RKO (cell line): ENCODE measurements at regions not wholly inside any gene's neighbourhood (a gene's known extent, or its start where the extent isn't known, plus 50 kb on each side); places are given as distances from the start of the nearest gene placed in this dataset.
"Not testable (repeated sequence)": the region's sequence is repeated elsewhere in the genome, so short reads cannot be mapped to it uniquely, and the experiment has no call there.

Source experiments
- DNase-seq: peaks from one replicate; pipeline ENCODE4 v3.0.0-alpha.2; 2016; ENCODE audit warnings: low spot score

- DNase-seq = no peak
Observed at GRCh38 chr1:103348136-103348535, 177.4 kb upstream of the RNPC3 start.

- no peak for DNase-seq
Observed at GRCh38 chr1:103344930-103345329, 180.6 kb upstream of the RNPC3 start.

GRCh38 chr1:103341377-103341880 is 184.1 kb upstream of the RNPC3 start:
- no peak for DNase-seq

GRCh38 chr1:103337779-103338178 is 187.7 kb upstream of the RNPC3 start:
- DNase-seq = no peak

- no peak for DNase-seq
Observed at GRCh38 chr1:103336408-103336807, 189.1 kb upstream of the RNPC3 start.

DNA sequence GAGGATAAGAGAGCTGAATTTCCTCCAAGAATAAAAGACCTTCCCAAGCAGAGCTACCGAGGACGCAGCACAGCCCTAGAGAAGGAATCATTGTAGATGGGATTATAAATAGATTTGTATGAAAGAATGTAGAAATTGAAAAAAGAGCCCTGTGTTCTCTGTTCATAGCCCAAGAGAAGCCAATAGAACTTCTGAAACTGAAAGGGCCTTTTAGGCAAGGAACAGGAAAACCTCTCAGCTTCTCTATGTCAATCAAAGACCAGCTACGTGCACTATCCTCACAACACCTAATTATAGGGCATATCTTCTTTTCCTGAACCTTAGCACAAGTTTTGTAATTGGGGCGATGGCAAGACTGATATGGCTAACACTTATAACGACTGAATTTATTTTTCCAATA is 192.4 kb upstream of the RNPC3 start:
- DNase-seq = no peak

DNA sequence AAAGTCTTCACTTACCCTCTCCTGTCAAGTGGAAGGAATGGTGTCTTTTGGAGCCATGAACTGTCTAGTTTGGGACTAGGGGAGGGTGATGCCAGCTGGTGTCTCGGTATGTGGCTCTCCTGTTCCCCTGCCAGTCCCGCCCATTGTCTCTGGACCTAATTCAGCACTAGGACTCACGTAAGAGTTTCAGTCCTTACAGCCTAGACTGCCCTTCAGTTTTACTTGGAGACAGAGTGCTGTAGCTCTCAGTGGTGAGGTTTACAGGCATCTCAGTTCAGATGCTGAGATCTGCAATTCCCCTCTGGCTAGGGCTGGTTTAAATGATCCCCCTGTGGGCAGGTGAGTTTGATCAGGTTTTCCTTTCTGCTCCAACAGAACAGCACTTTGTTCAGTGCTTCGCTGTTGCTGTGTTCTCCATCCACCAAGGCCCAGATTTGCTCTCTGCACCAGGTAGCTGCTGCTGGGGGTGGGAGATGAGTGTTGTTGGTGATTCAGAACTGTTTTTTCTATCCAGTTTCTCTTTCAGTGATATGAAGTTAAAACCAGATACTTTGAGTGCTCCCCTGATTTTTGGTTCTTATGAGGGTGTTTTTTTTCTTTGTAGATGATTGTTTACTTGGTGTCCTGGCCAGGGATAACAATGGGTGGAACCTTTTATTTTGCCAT is 198.3 kb upstream of the RNPC3 start:
- DNase-seq = no peak

DNA sequence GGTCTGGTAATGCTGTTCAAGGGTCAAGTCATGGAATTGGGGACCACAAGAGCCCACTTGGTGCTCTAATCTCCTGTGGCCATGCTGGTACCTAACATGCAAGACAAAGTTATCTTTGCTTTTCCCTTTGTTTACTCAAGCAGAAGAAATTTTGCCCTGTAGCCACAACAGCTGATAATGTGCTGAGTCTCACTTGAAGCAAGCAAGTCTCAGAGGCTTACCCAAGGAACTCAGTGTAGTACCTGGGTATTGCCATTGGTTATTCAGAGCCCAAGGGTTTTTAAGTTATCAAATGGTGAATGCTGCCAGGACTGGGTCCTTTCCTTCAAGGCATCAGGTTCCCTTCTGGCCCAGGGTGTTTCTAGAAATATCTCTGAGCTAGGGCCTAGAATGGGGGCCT is 198.9 kb upstream of the RNPC3 start:
- DNase-seq = no peak

GRCh38 chr1:103309786-103310185 is 201.5 kb upstream of the COL11A1 start:
- no peak for DNase-seq

DNA sequence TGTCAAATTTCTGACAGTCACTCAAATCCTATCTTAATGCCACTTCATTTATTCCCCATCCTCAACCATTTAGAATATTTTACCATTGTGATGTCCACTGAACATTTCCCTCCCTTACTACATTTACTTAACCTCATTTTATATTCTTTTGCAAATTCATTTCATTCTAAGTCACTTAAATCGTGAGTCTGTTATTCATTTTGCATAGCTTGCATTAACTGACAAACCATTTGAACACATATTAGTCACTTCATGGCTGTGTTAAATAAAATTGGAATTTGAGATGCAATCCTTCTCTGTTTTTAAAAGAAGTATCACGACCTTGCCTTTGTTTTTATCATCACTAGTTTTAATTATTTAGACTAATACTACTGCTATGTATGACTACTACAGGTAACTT is 199.4 kb upstream of the COL11A1 start:
- no peak for DNase-seq

DNA sequence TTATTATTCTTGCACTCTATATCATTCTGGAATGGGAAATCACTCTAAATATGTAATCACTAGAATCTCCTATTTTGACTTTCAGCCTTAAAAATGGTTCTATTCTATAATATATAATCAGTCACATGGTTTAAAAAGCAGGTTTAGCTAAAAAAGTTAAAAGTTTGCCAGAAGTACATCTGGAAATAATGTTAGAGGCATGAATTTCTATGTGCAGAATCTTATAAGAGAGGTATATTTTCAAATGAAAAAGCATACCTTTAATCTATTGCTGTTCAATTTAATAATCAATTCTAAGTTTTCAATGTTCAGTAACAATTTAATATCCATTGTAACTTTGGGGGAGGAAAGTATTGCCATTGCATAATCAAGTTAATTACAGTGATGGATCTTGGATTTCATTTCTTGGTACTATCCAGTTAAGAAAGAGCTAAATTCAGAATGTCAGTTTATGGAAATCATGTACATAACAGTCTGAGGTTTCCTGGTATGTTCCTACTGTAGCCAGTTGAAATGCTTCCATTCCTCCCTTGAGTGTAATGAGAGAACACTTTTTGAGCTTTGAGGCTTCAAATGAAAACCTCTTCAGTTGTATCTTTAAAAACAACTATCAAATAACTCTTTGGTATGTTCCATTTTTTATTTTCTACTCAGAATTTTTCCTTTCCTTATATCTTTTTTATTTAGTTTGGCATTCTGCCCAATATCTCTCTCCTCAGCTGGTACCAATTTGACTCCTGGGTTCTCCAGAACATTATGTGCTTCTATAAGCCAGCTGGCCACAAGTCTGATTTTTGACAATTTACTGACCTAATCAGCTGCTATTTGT is 175.7 kb upstream of the COL11A1 start:
- no peak for DNase-seq

- DNase-seq = no peak
Observed at GRCh38 chr1:103283371-103283770, 175.0 kb upstream of the COL11A1 start.

- DNase-seq = no peak
Observed at GRCh38 chr1:103275725-103276124, 167.4 kb upstream of the COL11A1 start.

- no peak for DNase-seq
Observed at GRCh38 chr1:103274886-103275285, 166.6 kb upstream of the COL11A1 start.

DNA sequence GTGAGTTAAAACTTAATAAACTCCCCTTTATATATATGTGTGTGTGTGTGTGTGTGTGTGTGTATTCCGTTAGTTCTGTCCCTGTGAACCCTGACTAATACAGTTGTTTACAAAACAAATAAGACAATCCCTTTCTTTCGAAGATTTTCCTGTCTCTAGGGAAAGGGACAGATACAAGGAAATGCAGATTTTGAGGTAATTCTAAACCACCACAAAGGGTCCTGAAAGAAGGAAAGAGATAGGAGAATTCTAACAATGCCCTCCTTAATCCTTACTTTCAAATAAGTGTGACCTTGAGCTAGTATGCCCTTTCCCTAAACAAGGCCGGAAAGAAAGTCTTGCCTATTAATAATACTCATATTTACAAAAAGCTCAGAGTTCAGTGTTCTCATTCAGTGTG is 164.8 kb upstream of the COL11A1 start:
- DNase-seq = no peak

DNA sequence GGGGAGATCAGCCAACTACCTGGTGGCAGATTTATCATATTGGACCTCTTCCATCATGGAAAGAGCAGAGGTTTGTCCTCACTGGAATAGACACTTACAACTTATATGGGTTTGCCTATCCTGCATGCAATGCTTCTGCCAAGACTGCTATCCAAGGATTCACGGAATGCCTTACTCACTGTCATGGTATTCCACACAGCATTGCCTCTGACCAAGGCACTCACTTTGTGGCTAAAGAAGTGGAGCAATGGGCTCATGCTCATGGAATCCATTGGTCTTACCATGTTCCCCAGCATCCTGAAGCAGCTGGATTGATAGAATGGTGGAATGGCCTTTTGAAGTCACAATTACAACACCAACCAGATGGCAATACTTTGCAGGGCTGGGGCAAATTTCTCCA is 163.1 kb upstream of the COL11A1 start:
- not testable (repeated sequence) for DNase-seq

- no peak for DNase-seq
Observed at GRCh38 chr1:103267893-103268292, 159.6 kb upstream of the COL11A1 start.

DNA sequence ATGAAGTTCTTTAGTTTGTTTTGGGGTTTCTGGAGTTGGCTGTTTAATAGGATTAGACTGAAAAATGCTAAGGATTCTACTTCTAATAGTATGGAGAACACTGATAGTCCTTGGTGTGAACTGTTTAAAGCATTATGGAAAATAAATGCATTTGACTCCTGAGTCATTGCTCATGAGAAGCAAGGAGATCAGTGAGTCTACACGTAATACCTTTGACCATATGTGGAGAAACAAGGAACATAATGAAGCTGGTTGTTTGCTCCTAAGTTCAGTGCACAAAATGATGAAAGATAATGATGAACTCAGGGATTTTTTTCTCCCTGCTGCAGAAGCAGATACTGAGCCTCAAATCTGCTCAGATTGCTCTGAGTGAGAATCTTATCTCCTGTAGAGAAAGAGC is 158.9 kb upstream of the COL11A1 start:
- no peak for DNase-seq

- no peak for DNase-seq
Observed at GRCh38 chr1:103266036-103266435, 157.7 kb upstream of the COL11A1 start.

- no peak for DNase-seq
Observed at GRCh38 chr1:103265551-103265950, 157.2 kb upstream of the COL11A1 start.

- DNase-seq = no peak
Observed at GRCh38 chr1:103259982-103260381, 151.7 kb upstream of the COL11A1 start.

DNA sequence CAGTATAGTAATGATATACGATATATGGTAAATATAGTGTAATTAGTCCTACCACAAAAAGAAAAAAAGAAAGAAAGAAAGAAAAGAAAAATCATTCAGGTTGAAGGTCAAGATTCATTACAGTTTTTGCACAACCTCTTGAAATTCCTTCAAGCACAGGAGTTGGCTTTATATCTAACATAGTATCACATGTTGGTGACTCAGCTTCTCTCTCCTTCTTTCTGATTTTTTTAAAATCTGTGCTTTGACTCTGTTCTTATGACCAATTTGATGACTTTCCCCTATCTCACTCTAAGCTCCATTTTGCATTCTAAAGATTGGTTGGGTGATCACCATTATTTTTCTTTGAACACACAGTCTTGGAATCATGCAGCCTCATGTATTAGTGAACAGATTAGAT is 148.2 kb upstream of the COL11A1 start:
- peak; percentile 3 for DNase-seq

GRCh38 chr1:103254691-103255090 is 146.4 kb upstream of the COL11A1 start:
- no peak for DNase-seq
